ENCODE measurements at regions not wholly inside any gene's neighbourhood (a gene's known extent, or its start where the extent isn't known, plus 50 kb on each side); places are given as distances from the start of the nearest gene placed in this dataset.
"Not testable (repeated sequence)": the region's sequence is repeated elsewhere in the genome, so short reads cannot be mapped to it uniquely, and the experiment has no call there.

GRCh38 chr3:163717377-163717776 is 1360.9 kb downstream of the SI start:
- H3K4me3 ChIP-seq (ENCODE audit: low read depth, low read length): no peak overlapping the region
- TF ChIP-seq CTCF (IDR thresholded peaks at IDR 0.05; ENCODE audit: low read depth, low read length): no peak

GRCh38 chr3:163708428-163708827 is 1369.9 kb downstream of the SI start:
- no peaks in the 10 kb centered on the region for H3K4me1 ChIP-seq
- H3K27me3 ChIP-seq: no peaks in the 10 kb centered on the region
- H3K4me3 ChIP-seq (ENCODE audit: low read depth, low read length): no peak overlapping the region
- H3K36me3 ChIP-seq: no peaks in the 10 kb centered on the region
- TF ChIP-seq CTCF (IDR thresholded peaks at IDR 0.05; ENCODE audit: low read depth, low read length): no peak
- no peak for DNase-seq
- no peaks in the 10 kb centered on the region for H3K9me3 ChIP-seq

More at GRCh38 chr3:163717377-163717776, 1360.9 kb downstream of the SI start:
- H3K36me3 ChIP-seq: no peaks in the 10 kb centered on the region
- DNase-seq: no peak
- H3K27me3 ChIP-seq: no peaks in the 10 kb centered on the region
- H3K9me3 ChIP-seq: no peaks in the 10 kb centered on the region
- H3K4me1 ChIP-seq: no peaks in the 10 kb centered on the region

GRCh38 chr3:163707659-163708058 is 1370.6 kb downstream of the SI start:
- no peak for DNase-seq

GRCh38 chr3:163698221-163698620 is 1380.1 kb downstream of the SI start:
- not testable (repeated sequence) for H3K4me3 ChIP-seq (ENCODE audit: low read depth, low read length)

More at GRCh38 chr3:163707659-163708058, 1370.6 kb downstream of the SI start:
- Histone ChIP-seq H3K27me3 (no peaks in the 10 kb centered on the region), H3K4me3 (ENCODE audit: low read depth, low read length) (no peak overlapping the region), H3K36me3 (no peaks in the 10 kb centered on the region), H3K4me1 (no peaks in the 10 kb centered on the region), H3K9me3 (no peaks in the 10 kb centered on the region)
- TF ChIP-seq CTCF (IDR thresholded peaks at IDR 0.05; ENCODE audit: low read depth, low read length): no peak

GRCh38 chr3:163692494-163692893 is 1385.8 kb downstream of the SI start:
- Histone ChIP-seq H3K4me3 (ENCODE audit: low read depth, low read length) (no peak overlapping the region), H3K36me3 (no peaks in the 10 kb centered on the region), H3K9me3 (no peaks in the 10 kb centered on the region), H3K27me3 (no peaks in the 10 kb centered on the region), H3K4me1 (no peaks in the 10 kb centered on the region)
- DNase-seq: no peak
- TF ChIP-seq CTCF (IDR thresholded peaks at IDR 0.05; ENCODE audit: low read depth, low read length): no peak

More at GRCh38 chr3:163698221-163698620, 1380.1 kb downstream of the SI start:
- H3K4me1 ChIP-seq, DNase-seq, H3K27me3 ChIP-seq, H3K9me3 ChIP-seq, H3K36me3 ChIP-seq: not testable (repeated sequence)

- no peak overlapping the region for H3K4me3 ChIP-seq (ENCODE audit: low read depth, low read length)
- H3K4me1 ChIP-seq: no peaks in the 10 kb centered on the region
- H3K27me3 ChIP-seq: no peaks in the 10 kb centered on the region
- H3K9me3 ChIP-seq: no peaks in the 10 kb centered on the region
- TF ChIP-seq CTCF (IDR thresholded peaks at IDR 0.05; ENCODE audit: low read depth, low read length): no peak
- no peak for DNase-seq
- no peaks in the 10 kb centered on the region for H3K36me3 ChIP-seq
These were observed 1393.6 kb downstream of the SI start for GRCh38 chr3:163684651-163685050.

- no peak overlapping the region for H3K4me3 ChIP-seq (ENCODE audit: low read depth, low read length)
- no peaks in the 10 kb centered on the region for H3K9me3 ChIP-seq
- TF ChIP-seq CTCF (IDR thresholded peaks at IDR 0.05; ENCODE audit: low read depth, low read length): no peak
- H3K36me3 ChIP-seq: no peaks in the 10 kb centered on the region
- no peaks in the 10 kb centered on the region for H3K27me3 ChIP-seq
- no peaks in the 10 kb centered on the region for H3K4me1 ChIP-seq
- no peak for DNase-seq
These were observed 1405.3 kb downstream of the SI start for GRCh38 chr3:163672954-163673353.

Data from BE2C (cell line).